Effector CD4-positive, alpha-beta T cell (primary cell): ENCODE measurements at regions not wholly inside any gene's neighbourhood (a gene's known extent, or its start where the extent isn't known, plus 50 kb on each side); places are given as distances from the start of the nearest gene placed in this dataset.

Source experiments
- DNase-seq: peaks from one replicate; pipeline ENCODE4 v3.0.0-alpha.2; 2020

DNA sequence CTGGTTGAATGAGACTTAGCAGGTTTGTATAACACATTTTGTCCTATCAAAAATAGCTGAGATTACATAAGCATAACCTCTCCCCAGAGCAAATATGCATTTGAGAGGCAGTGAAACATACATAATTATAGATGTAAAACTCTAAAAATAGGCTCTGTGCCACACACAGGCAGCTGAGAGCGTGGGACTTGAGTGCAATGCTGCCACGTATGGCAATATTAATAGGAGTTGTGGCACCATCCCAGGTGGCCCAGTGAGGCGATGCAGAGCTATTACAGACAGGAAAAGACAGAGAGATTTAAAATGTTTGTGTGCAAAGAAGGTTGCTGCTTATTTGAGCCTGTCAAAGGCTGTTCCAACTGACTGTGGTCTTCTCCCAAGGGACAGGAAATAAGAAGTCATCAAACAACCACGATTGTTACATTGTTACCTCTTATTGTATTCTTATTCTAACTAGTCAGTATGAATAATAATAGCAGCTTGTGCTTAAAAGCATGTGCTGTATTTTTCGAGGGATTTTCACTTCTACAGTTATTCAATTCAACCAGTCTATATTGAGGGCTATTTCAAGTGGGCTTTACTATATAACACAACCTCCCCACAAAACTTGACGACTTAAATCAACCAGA is 116.5 kb downstream of the SALL1 start:
- DNase-seq = no peak

DNA sequence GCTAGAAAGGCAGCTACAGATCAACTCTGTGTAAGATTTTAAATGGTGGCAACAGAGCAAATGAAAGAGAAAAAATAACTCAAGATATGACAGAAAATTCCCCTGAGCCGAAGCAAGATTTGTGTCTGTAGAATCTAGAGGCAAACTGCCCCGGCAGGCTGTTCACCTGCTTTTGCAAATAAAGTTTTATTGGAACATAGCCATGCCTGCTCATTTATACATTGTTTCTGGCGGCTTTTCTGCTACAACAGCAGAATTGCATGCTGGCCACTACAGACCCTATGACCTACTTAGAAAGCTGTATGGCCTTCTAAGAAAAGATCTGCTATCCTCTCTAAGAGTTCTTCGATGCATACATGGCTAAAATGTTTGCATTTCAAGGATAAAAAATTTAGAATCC is 119.5 kb downstream of the SALL1 start:
- no peak for DNase-seq

DNA sequence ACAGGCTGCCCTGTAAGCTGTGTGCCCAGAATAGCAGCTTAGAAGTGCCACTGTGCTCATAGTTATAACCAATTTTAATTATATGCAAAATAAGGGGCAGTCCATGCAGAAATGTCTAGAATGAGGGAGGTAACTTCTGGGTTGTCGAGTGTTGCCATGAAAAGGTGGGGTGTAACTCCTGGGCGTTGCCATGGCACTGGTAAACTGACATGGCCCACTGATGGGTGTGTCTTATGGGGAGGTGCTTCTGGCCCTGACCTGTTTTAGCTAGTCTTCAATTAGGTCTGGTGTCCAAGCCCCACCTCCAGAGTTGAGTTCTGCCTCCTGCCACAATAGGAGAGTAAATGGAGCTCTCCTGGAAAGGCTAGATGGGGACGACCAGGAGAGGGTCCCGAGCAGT is 120.6 kb downstream of the SALL1 start:
- no peak for DNase-seq

DNA sequence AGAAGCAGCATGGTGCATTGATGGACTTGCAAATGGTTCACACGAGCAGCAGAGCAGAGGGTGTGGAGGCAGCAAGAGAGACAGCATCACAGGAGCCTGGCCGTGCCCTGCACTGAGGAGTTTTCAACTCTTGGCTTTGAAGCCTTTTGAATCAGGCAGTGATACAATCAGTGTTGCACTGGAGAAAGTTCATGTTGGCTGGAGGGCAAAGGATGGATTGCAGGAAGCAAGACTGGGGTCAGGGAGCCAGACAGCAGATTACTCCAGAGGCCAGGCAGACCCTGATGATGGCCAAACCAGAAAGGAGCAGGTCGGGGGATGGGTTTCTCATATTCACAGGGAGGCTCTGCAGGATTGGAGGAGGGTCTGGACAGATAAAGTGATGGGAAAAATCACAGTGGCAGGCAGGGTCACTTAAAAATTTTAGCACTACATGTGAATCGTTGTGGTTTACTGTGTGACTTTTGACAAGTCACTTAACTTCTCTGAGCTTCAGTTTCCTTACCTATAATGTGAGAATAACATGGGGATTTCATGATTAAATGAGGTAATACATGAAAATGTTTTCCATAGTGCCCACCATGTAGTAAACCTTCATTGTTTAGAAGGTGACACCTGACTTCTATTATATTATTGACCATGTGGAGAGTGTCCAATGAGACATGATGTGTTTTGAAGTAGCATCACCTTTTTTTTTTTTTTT is 125.3 kb downstream of the SALL1 start:
- no peak for DNase-seq

DNA sequence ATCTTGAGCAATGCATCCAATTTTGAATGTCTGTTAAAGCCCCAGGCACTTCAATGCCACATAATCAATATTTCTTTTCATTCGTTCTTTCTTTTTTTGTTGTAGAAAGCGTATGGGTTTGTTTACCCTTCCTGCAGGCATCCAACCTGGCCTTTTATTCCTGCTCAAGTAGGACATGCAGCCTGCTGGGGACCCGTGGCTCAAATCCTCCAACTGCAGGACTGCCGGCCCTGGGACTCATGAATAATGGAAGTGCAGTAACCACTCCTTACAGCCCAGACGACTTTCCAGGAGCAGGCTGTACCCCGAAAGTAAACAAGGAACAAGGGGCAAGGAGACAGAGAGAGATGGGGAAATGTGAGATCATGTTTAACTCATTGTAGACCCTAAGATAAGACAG is 126.4 kb downstream of the SALL1 start:
- DNase-seq = no peak

DNA sequence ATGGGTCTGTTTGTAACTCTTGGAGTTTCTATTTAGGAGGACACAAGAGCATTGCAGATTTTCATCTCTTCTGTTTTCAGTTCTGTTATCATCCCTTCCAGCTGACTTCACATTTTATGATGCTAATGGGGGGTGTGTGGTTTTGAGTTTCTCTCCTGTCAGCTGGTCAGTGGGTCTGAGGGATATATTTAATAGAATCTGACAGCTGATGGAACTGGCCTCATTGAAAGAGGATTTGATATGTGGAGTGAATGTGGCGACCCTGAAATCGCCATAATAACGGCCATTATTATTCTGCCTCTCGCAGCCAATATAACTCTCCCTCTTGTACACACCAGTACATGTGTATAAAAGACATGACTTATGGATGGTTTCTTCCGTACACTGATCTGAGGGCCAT is 128.1 kb downstream of the SALL1 start:
- no peak for DNase-seq

DNA sequence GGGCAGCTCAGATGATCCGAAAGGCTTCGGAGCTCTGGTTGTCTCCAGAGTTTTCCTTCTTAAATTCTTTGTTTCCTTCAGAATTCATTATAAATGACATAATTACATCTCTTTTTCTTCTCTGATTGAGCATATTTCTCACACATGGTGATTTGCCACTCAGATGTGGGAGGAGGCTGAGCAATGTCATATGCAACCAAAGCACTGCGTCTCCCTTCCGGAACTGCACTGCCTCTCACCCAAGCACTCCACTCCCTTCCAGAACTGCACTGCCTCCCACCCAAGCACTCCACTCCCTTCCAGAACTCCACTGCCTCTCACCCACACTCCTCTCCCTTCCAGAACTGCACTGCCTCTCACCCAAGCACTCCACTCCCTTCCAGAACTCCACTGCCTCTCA is 131.5 kb downstream of the SALL1 start:
- no peak for DNase-seq

DNA sequence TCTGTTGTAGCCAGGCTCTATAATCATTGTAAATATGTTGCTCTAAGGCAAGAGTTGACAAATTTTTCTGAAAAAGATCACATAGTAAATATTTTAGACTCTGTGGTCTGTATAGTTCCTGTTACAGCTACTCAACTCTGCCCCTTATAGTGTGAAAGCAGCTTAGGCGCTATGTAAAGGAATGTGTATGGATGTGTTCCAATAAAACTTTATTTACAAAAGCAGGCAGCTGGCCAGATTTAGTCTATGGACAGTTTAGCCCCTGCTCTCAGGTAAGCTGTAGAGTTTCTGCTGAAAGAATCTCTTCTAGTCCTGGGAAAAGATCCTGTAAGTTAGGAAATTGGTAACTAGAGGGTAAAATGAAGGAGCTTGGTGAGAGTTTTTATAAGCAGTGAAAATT is 133.1 kb downstream of the SALL1 start:
- no peak for DNase-seq

DNA sequence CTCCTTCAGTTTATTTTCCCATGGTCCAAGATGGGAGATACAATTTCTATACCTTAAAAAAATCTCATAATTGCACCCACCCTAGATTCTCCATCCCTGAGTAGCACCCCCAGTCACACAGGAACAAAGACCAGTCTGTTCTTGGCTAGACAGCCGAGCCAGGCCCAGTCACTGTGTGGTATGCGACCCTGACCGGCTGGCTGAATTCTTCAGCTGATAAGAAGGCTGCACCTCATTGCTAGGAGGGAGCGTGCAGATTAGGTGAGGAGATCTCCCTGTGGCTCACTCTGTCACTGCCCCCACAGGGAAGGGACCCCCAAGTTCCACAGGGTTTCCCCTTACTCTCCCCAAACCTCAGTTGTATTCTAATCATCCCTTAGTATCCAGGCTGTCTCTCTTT is 138.7 kb downstream of the SALL1 start:
- no peak for DNase-seq

DNA sequence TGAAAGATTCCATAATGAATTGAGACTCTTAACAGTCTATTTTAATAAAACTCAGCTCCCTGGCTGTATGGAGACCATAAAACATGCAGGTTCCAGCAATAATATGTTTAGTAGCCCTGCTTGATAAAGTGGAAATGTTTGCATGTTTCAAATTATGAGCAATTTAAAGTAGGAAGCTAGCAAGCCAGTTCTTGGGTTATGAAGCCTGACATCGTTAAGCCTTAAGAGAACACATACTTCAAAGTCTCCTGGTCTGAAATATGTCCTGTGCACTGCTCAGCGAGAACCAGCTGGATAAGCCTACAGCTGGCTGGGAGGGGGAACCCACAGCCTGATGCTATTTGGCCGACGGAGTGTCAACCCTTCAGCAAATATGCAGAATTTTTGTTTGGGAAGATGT is 140.3 kb downstream of the SALL1 start:
- DNase-seq = no peak

DNA sequence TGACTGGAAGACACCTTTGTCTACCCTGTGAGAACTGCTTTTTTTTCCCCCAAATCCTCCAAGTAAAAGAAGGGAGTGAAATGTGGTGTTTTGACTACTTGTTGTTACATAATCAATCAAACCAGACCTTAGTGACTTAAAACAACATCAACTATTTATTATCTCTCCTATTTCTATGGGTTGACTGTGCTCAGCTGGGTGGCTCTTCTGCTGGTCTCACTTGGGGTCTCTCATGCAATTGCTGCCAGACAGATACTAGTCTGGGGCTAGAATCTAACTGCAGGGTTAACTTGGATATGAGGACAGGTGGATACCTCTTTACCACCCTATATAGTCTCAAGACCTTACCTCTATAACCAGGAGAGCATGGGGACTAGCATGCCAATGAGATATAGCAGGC is 141.3 kb downstream of the SALL1 start:
- DNase-seq = no peak

DNA sequence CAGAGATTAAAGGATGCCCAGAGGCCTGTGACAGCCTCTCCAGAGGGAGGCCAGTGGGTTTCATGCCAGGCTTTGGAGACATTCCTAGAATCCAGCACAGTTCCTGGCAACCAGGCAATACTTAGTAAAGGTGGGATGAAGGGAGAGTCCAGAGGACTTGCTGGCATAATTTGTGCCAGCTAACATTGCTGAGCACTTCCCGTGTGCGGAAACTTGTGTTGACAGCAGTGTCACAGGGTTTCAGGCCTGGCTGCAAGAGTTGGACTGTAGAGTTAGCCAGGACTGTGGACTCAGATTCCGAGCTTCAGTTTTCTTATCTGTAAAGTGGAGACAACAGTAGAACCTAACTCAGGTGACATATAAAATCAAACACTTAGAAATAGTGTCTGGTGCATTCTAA is 141.7 kb downstream of the SALL1 start:
- DNase-seq = no peak

DNA sequence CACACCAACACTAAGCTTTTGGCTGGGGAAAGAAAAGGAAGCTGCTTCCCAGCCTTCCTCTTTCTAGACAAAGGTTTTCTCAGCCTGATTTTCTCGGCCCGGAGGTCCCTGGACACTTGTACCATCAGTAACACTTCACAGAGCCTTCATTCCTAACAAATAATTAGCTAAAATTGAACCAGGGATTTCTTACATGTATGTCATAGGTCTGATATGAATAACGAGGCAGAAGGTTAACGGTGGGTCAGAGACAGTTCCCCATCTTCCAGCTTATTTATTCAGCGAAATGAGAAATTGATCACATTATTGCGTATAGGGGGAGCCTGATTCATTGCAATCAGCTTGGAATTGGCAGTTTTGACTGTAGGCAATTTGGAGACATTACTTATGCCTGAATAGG is 142.5 kb downstream of the SALL1 start:
- DNase-seq = no peak

DNA sequence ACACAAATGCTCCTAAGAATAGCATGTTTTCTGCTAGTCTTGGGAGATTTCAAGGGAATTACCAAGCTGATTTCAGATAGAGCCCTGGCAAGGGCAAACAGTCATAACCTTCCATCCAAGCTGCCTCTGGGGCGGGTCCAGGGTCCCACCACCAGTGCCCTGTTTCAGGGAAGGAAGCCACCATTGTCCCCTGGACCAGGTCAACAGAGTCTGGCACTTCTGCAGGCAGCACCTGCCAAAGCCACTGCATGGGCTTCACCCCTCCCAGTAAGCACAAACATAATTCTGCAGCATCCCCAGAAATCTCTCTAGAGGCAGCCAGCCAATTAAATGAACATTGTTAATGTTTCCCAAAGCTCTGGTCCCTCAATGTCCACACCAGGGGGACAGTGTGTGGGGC is 143.0 kb downstream of the SALL1 start:
- no peak for DNase-seq

DNA sequence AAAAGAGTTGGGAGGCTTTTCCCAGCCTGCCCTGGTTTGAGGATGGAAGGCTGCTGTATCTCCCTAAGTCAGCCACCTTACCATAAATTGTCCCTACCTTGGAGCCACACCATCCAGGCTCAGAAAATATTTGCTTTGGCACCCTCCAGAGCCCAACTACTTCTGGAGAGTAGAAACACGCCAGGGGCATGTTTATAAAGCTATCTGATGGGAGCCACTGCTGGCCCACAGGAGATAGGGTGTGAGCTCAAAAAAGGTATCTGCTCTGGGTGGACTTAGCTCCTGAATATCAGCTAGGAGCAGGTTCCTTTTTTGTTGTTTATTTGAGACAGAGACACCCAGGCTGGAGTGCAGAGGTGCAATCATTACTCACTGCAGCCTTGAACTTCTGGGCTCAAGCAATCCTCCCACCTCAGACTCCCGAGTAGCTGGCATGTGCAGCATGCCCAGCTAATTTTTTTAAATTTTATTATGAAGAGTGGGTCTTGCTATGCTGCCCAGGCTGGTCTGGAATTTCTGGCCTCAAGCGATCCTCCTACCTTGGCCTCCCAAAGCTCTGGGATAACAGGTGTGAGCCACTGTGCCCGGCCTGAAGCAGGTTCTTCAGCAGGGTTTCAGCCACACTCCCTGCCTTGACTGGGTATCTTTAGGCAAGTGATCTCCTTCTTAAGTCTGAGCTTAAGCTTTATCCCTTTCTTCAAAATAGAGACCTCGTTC is 147.1 kb downstream of the SALL1 start:
- no peak for DNase-seq

DNA sequence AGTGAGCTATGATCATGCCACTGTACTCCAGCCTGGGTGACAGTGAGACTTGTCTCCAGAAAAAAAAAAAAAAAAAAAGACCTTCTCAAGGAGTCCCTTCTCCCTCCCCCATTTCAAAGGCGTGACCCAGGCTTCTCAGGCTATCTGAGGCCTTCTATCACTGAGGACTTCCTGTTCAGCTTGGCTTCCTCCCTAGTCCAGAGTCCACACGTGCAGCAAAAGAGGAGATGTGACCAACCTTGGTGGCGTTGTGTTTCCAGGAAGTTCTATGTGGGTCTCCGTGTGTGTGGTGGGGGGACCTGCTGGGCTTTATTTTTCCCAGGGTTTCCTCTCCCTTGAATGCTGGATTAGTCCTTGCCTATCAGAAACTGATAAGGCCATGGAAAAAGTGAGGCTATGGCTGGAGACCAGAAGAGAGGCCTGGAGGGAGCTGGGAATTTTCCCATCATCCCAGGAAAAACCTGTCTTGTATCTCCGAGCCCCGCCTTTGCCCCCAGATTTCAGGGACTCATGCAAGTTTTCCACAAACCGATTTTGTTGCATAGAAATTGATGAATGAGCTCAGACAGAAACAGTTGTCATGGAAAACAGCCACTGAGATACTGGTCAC is 148.1 kb downstream of the SALL1 start:
- no peak for DNase-seq

DNA sequence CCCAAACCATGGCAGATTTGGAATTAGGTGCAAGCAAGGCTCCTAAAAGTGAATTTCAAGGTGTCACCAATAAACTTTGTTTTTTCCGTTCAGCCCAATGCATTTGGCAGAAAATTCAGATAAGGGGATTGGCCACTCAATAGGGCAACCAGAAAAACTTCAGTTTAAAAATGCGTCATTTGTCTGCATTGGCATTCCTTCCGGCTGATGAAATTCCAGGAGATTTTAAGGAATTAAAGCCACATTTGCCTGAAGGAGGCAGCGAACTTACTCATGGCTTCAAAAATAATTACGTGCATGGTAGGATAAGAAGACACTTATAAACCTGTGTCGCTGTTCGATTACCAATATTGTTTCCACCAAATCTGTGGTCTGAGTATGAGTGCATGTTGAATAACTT is 151.9 kb downstream of the SALL1 start:
- DNase-seq = no peak

DNA sequence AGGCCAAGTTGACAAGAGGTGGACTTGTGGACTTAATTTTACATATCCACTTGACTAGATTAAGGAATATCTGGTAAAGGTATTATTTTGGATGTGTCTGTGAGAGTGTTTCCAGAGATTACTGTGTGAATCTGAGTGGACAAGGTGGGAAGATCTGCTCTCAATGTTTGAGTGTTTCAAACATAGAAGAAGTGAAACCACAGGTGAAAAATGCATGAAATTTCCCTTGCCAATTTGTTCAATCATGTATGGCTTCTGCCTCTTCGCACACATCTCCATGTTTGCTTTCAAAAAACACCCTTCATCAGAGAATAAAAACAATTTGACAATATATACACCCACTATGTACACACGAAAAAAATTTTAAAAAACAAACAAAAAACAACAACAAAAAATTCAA is 152.7 kb downstream of the SALL1 start:
- no peak for DNase-seq

DNA sequence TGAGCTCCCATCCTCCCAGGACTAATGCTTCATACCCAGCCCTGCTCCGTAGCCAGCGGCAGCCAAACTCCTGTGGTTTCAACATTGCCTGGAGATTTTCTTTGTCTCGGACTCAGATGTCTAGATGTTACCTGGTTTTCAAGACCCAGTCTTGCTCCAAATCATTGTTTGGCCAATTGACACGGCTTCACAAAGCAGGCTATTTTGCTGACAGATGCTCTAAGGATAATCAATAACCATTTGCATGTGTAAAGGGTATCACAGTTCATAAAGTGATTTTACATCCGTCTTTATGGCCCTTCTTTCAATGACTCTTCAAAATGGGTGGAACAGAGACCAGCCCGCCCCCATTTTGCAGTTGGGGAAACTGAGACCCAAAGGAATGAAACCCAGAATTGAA is 153.4 kb downstream of the SALL1 start:
- DNase-seq = no peak

DNA sequence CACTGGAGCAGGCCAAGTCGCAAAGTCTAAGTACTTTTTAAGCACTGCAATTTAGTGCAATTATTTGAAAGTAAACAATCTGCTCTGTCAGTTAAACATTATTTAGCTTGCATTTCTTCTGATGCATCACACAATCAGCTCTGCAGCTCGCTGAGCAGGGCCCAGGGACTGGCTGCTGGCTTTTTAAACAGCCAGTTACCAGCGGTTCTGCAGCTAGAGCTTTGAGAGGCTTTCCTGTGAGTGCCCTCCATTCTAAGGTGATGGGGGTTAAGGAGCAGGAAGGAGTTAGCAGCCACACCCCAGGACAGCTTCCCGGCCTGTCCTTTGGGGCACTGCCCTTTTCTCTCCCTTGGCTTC is 154.3 kb downstream of the SALL1 start:
- DNase-seq = no peak

DNA sequence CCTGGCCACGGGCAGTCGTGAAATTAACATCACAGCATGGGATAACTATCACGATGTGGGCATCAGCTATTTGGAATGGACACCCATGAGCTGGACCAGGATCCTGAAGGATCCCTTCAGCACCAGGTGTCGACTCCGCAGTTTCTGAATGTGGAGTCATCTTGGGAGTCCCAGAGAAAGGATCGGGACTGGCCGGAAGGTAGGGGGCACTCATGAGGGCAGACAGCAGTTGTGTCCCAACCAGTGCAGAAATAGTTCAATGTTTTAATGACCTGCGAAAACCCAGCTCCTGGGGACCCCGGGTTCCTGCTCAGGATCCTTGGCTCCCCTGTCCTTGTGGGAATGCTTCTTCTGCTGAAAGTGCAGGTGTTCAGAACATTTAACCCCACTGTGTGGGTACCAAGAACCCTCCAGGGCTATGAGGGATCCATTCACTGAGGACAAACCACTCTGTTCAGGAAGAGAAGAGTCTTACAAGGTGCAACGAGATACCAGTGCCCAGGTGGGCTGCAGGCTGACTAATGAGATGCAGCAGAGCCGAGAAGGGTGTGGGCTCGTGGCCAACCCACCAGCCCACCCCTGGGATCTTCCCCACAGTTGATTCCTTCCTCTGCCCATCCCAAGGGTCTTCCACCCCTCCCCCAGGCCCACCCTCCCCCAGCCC is 154.8 kb downstream of the SALL1 start:
- DNase-seq = no peak

DNA sequence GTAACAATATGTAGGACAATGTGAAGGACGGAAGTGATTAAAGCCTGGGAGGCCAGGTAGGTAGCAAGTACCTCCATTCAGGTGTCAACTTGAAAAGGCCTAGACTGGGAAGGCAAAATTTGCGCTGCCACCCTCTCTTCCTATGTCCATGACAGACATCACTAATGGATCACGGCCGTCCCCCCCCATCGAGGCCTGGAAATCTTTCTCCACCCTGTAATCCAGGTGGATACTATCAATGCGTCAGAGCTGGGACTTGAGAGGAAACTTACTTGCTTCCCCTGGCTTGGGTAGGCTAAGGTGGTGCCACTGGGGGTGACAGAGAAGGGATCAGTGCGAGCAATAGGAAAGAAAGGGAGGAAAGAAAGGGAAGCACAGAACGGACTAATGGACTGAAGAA is 156.1 kb downstream of the SALL1 start:
- no peak for DNase-seq

DNA sequence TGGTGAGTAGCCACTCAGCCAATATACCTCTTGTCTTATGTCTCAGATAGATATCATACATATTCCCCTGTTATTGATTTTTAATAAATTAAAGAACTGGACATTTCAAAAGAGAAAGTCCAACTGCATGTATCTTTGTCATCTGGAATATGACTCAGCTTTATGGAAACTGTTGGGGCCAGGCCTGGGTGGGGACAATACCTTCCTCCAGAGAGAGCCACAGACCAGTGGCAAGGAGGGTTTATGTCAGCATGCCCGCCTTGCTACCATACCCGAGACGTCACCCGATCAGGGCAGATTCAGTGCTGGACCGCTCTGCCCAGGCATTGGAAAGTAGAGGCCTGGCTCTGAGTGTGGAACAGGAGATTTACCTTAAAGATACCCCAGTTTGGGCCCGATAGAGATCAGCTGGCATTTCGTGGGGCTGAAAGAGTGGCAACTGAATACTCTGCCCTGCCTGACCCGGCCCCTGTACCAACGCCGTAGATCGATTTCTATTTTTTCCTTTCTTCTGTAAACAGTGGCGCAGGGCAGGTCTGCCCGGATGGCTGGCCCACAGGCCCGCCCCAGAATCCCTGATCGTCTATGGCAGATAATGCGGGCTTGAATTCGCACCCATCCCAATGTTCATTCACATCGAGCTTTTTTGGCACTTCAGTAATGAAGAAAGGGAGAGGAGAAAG is 158.6 kb downstream of the SALL1 start:
- DNase-seq = no peak
